ENCODE measurements at regions not wholly inside any gene's neighbourhood (a gene's known extent, or its start where the extent isn't known, plus 50 kb on each side); places are given as distances from the start of the nearest gene placed in this dataset.

- no peak for TF ChIP-seq MAX (IDR thresholded peaks at IDR 0.05; ENCODE audit: low read depth, low read length)
- no peak for TF ChIP-seq POLR2A (IDR thresholded peaks at IDR 0.05; ENCODE audit: extremely low read depth, insufficient read length)
- TF ChIP-seq CTCF (IDR thresholded peaks at IDR 0.05; ENCODE audit: low read depth, low read length) = no peak
Measured at GRCh38 chr3:25861566-25861965, 71.7 kb downstream of the OXSM start.
